Activated CD4-positive, CD25-positive, alpha-beta regulatory T cell treated with anti-CD3 and anti-CD28 coated beads, Interleukin-2, amount 50 U/mL, for 16 hours (primary cell): ENCODE measurements at regions not wholly inside any gene's neighbourhood (a gene's known extent, or its start where the extent isn't known, plus 50 kb on each side); places are given as distances from the start of the nearest gene placed in this dataset.

Source experiments
- DNase-seq: peaks from one replicate; pipeline ENCODE4 v3.0.0-alpha.2; 2020; ENCODE audit warnings: low read depth, low spot score

DNA sequence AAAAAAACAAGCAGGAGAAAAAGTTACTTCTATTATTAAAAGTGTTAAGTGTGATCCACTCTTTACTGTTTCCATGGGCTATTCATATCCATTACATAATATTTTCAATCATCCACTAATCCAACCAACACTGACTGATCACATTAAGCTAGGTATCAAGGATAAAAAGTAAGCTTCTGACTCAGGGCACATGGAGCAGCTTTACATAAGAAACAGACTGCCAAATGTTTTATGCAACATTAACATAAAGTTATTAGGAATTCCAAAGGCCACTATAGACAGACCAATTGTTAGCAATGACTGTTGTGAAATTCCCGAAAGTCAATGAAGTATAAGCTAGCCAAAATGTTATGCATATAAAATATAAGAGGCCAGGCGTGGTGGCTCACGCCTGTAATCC, 277.6 kb downstream of the ZEB2 start:
- DNase-seq: no peak

DNA sequence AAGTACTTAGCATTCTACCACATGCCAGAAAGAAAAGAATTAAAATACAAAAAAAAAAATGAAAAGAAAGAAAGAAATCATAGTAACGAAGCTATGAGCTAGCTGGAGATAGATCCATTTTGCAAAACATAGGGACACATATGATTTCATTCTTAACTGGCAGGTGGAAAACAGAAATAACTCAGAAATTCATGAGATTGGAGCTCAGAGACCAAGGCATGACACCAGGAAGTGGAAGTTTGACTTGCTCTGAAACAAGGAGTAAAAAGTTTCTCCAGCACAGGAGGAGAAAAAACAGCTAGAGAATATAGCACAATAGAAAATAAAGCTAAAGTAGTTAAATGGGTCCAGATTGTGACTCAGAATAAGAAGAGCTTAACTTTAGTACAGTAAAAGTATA, 278.1 kb downstream of the ZEB2 start:
- DNase-seq: no peak

DNA sequence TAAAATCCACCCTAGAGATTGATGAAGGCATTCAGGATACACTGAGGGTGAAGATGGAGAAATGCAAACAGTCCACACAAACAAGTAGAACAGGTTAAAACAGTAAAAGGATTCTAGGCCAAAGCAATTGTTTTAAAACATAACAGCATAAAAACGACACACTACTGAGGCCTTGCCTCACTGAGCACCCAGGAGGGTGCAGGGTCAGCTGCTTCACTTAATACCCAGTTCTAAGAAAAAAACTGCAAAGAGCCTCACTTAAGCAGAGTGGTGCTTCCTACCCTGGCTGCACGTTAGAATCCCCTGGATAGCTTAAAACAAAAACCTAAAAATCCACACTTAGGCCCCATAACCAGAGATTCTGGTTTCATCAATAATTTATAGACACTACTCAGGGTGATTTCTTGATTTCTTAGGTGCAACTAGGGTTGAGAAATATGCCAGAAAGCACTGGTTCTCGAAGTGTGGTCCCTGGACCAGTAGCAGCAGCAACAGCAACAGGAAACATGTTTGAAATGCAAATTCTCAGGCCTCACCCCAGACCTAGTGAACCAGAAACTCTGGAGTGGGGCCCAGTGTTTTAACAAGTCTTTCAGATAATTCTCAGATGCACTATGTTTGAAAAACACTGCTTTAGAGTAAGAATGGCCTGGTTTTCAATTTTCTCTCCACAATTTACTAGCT, 279.1 kb downstream of the ZEB2 start:
- no peak for DNase-seq

DNA sequence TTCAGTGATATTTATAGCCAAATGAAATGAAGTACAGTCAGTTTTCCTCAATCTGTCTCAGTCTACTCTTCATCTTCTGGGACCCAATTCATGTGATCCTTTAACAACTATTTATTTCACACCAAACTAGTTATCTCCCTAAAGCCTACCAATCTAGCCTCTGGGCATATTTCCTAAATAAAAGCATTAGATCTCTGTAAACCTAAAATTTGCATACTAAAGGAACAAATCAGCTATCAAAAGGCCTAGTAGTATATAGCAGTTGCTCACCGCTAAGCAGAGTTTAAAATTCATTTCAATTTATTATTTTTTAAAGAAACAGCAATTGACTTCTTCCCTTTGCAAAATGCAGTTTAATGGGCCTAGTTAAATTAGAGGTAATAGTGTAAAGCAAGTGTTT, 280.2 kb downstream of the ZEB2 start:
- no peak for DNase-seq

DNA sequence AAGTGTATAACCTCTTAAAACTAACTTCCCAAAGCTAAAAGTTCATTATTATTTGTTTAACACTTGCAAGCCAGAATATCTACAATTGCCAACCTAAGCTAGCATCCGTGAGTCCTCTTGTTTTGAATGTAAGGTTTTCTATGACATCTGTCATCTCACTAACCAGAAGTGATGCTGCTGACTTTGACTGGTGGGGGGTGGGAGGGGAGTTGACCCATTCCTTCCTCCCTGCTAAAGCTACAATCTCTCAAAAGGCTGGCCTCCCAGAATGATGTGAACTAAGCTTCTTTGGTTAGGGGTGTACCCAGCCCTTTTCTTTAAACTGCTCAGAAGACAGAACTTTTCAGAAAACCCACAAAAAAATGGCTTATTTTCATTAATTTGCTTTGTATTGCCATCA, 280.6 kb downstream of the ZEB2 start:
- DNase-seq: no peak

DNA sequence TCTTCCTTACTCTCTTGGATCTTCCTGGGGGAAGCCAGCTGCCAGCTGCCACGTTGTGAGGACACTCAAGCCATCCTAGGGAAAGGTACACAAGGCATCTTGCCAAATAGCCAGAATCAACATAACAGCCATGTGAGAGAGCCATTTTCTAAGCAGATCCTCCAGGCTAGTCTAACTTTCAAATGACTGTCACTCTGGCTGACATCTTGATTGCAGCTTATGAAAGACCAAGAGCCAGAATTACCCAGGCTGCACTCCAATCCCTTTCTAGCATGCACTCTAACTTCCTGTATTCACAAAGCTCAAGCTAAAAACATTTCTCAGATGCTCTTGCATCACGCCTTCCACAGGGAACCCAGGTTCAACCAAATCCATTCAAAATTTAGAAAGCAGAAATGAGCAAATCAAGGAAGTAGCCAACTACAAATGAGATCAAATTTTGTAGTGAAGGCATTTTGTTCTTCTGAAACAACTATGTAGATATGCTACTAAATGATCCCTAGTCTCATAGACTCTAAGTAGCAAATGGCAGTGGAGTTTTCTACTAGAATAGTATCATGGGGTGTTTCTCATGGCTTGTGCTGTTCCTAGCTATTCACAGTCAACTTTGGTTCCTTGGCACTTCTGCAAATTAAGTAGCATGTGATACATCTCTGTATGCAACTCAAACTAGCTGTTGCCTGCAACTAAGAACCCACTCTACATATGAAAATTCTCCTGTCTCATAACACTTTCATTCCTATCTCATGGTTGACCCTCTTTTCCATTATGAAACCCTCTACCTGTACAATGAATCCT, 281.9 kb downstream of the ZEB2 start:
- DNase-seq: no peak

DNA sequence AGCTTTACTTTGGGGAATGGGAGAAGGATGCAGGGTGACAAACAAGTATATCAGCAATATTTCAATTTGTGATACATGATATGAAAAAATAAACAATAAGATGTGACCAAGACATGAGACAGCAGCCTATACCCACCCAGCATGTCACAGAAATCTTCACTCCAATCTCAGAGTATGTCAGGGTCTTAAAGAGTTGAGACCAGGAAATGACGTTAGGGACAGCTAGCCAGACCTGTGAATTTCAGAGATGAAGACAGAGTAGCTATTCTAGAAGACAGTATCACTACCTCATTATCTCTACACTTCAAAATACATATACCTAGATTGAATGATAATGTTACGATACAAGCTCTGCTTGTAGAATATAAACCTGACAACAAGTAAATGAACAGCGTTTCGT, 282.8 kb downstream of the ZEB2 start:
- no peak for DNase-seq

DNA sequence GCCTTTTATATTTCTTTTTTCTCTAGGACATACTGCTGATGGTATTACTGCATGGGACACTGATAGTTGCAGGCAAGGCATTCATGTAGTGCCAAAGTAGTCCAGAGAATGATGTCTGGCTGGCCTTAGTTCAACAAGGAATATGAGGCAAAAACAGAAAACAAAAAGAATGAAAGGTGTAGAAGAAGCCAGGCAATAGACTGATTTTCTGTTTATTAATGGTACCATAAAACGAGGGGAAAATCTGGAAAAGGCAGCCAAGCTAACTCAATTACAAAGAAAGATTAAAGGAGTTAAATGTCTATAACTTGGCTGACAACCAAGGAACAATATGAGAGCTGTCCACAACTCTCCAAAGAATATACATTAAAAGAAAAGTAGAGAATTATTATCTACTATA, 284.9 kb downstream of the ZEB2 start:
- no peak for DNase-seq

DNA sequence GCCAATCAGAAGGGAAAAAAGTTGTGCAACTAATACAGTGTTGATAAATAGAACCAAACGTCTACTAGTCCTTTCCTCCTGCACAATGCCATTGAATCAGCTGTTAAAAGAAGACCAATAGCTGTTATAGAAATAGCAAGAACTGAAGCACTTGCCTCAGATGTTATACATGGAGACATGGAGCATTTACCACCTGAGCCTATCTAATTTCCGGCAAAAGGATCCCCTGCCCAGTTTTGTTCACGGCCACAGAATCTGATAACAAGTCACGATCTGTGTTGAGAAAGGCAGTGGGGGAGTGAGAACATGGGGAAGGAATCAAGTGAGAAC, 285.4 kb downstream of the ZEB2 start:
- no peak for DNase-seq

DNA sequence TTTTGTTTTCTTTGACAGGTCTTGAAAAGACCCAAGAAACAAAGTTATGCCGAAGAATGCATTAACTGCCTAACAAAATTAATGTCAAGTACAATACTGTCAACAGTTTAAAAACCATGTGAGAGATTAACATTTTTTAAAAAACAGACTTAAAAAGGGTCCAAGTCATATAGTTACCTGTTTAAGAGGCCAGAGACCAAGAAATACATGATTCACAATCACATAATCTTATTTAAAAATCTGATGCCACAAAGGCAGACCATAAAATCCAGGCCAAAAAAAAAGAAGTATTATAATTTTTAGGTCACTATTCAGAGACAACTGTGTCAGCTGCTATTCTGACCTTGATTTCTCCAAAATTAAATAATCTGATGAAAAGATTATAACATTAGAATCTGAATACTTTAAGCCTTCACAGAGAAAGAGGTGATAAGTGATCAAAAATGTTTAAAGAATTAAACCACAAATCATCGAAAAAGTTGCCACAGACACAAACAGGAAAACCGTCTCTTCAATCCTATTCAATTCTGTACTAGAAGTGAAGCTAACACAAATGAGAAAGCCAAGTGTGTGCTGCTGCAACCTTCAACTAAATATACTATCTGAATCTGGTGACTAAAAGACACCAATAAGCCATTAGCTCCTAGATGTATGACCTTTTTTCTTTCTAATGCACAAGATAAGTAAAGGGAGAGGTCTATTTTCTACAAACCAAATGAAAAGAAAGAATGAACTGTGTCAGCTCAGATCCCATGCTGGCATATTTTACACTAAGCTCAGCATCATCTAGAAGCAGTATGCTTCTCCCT, 286.0 kb downstream of the ZEB2 start:
- DNase-seq: no peak

DNA sequence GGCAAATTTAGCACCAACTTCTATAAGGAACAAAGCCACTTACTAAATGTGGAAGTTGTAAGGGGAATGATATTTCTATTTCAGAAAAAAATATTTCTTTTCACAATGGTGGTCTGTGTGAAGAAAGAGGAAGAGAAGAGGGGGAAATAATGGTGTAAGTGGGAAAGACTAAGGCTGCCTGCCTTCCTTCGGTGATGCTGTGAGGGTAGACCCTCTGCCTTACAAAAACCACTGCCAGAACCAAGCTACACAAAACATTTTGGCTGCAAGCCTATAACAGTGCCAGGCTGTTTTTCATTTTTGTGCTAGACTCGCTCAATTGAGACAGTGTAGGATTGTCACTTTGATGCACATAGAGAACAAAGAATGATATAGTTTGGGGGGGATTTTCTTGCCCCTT, 286.6 kb downstream of the ZEB2 start:
- DNase-seq: no peak

DNA sequence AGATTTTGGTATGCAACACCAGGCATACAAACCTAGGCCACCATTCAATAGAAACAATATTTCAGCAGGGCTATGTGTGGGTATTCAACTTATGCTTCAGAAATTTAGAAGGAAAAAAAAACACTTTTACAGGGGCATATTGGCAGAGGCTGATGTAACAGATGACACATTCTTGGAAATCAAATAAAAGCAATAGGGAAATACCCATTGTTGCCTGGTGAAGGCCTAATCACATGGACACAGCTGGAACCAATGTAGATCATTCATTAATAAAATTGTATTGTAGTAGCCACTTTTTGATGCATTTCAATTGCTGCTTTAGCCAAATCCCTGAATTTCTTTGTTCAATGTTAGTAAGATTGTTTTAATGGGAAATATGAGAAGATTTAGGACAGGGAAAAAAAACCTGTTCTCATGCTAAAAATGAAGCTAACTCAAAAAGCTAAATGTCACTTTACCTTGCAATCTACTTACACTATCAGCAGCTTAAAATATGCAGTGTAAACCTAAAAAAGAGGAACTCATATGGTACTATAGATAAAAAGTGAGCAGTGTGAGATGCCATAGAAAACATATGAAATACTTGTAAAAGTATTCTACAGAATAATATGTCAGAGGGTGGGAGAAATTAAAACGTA, 289.4 kb downstream of the ZEB2 start:
- DNase-seq: no peak

DNA sequence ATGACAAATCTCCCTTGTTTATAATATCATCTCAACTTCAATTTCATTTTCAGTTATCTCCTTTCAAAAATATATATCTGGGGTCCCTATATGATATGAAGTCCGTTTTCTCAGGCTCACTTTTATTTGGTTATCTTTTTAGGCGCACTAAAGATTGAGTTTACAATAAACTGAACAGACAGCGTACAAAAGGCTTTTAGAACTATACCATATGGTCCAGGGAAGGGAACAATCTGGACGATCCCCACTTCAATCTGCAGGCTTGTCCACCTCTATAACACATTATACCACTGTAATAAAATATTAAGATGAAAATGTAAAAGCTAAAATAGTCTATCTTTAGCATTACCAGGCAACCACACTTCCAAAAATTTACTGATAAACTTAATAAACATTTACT, 289.9 kb downstream of the ZEB2 start:
- DNase-seq: no peak

DNA sequence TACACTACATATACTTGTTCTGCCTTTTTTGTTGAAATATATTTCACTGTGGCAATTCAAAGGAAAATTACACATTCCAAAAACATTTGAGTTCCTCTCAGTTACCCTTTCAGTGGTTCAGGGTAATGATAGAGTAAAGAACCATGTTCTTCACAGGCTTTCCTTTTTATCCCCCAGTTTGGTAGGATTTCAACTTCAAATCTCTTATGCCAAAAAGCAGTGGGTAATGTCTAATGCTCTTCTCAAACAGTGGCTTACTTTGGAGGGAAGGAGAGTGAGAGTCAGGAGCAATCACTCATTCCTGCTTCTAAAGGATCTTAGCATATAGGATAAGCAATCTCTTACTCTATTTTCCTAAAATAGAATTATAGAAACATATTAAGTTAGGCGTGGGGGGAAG, 290.6 kb downstream of the ZEB2 start:
- no peak for DNase-seq

DNA sequence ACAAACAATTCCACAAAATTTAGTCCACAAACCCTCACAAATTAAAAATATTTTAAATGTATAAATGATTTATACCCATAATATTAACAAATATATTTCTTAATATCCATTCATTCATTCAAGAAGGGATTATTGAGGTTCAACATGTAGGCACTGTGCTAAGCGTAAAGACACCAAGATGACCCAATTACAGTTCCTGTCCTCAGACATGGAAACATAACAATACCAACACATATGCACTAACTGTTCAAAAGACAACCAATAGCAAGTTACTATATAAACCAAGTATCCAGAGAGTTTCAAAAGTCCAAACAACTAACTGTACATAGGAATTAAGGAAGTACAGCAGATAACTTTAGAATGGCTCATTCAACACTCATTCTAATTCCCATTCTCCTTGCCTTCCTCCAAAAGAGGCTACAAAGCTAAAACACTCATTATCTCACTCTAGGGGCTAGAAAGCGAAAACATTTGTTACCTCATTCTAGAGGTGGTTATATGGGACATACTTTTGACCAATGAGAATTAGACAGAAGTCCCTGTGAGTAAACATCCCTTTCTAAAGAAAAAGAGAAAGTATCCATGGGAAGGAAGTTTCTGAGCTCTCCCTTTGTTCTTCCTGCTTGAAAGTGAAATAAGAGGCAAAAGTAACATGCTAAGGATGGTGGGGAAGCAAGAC, 292.4 kb downstream of the ZEB2 start:
- no peak for DNase-seq

DNA sequence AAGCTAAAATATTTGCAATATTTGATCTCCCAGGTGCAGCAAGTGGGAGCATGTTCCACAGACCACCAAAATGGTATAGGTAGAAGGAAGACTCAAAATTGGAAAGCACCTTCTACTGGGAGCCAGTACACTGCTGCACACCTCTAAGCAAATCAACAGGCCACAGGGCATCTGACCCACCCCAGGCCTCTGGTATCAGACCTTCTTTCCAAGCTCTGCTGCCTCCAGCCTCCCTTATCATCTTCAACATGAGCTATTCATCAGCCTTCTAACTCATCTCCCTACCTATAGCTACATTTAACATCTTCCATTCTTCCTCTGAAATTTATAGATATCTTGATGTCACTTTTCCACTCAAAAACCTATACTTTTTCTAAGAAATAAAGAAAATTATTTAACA, 294.8 kb downstream of the ZEB2 start:
- no peak for DNase-seq

DNA sequence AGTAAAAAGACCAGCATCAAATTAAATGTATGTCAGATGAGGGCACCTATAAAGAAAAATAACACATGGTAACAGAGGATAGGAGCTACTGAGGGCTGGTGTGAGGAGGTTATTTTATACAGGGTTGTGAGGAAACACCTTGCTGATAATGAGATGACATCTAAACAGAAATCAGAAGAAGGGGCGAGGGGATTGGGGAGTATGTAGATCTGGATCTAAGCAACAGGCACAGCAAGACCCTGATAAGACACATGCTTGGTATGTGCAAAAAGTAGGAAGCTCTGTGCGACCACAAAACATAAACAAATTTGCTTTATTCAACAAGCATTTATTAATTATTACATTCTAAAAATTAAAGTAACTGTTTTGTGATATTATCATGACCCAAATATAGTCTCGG, 295.4 kb downstream of the ZEB2 start:
- DNase-seq: no peak

DNA sequence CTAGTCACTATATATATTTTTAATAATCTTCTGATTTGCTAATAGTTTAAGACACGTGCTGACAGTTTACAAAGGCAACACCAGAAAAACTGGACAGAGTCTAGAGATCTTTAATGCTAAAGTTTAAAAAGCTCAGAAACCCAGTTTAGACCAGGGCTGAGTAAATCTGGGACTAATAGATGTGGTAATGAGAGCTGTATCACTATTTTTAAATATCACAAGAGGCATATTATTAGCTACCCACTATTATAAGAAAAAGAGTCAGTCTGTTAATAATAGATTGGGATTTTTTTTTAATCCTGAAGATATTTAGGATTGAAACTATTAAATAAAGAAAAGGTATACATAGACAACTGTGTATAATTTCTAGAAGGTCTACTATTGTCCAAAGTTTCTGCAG, 299.9 kb downstream of the ZEB2 start:
- DNase-seq: no peak

DNA sequence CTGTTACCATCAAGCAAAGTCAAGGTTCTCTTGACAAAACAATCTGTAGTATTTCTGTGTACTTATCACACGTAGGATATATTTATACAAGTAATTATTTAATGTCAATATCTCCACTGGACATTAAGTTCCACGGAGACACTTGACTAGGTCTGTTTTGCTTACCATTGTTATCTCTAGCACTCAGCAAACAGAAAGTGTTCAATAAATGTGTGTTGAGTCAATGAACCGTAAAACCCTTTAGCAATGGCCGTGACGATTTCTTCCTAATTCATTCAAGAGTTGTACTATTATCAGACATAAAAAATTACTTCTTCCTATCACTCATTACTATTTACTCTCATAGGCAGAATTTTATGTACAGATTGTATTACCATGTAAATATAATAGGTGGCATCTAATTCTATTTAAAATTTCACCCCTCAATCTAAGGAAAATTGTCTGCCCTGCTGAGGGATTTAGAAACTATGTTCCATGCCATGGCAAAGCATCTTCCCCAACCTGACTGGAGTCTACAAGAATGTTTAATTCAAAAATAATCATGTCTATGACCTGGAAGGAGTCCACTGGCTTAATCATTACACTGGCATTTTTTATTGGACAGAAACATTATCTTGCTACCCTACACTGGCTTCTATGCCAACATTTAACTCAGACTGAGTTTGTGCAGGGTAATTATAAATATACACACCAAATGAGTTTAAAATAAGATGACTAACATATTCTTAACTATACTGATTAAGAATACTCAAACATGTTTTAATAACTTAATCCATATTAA, 301.9 kb downstream of the ZEB2 start:
- DNase-seq: no peak

DNA sequence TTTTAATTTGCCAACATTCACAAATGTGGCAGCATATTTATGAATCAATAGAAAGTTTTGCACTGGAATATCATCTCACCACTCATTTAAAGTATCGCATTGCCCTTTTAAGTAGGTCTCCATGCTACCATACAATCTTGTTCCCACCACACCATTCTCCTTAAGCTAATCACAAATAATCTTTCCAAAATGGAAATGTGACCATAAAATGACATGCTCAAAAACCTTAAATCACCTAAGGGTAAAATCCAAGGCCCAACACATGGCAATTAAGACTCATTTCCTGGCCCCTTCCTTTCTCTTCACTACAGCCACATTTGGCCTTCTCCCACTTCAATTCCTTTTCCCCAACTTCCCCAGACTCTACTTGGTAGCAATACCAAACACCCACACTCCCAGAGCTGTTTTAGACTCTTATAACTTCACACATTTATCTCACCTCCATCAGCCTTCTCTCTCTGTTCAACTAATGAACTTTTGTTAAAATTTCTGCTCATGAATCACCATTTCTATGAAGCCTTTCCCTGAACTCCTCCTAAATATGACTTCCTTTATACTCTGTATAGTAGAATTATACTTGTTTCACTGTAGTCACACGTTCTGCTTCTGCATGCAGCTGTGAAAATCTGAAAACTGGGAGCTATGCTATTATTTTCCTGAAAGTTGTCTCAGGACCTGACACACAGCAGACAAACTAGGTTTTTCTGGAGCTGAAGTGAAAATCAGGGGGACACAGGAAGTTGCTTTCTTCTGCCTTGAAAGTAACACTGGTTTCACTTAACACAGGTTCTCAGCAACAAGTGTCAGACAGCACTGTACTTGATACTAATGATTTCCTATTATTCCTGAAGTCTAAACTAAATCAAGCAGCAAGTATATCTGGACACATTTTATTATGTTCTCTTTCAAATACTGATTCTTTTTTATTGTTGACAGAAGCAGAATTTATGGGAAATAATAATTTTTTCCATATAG, 303.9 kb downstream of the ZEB2 start:
- no peak for DNase-seq
